ENCODE measurements at regions not wholly inside any gene's neighbourhood (a gene's known extent, or its start where the extent isn't known, plus 50 kb on each side); places are given as distances from the start of the nearest gene placed in this dataset.

GRCh38 chr2:217402144-217402543 lies 542.3 kb upstream of the TNP1 start:
- no peaks in the 10 kb centered on the region for H3K36me3 ChIP-seq (ENCODE audit: control insufficient read depth, insufficient read depth, low read length)
- WGBS (ENCODE audit: insufficient coverage): no CpG with 5 or more reads among the region's 3 CpGs
- H3K27ac ChIP-seq (ENCODE audit: low read length): no peak overlapping the region
- H3K9me3 ChIP-seq (replicated peaks; ENCODE audit: control insufficient read depth, low read depth, low read length): no peaks in the 10 kb centered on the region
- no peak overlapping the region for H3K4me3 ChIP-seq (ENCODE audit: low read length)
- peaks cover 19% of the 10 kb centered on the region for H3K4me1 ChIP-seq (ENCODE audit: control insufficient read depth, insufficient read depth, low read length)
- no peaks in the 10 kb centered on the region for H3K27me3 ChIP-seq (ENCODE audit: control insufficient read depth, insufficient read depth, low read length)
- DNase-seq: no peak

DNA sequence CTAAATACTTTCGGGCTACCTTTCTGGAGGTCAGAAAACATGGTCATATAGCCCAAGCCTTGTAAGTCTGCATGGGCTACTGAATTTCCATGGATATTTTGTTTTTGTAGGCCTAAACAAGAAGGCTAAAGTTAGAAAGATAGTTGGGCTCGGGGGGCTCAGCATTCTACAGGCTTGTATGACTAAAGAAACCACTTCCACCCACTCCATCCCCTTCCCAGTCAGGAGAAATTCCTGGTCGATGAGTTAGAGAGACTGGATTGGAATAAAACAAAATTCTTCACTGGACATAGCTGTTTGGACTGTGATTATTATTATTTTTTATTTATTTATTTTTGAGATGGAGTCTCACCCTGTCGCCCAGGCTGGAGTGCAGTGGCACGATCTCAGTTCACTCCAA lies 539.4 kb upstream of the TNP1 start:
- H3K4me1 ChIP-seq (ENCODE audit: control insufficient read depth, insufficient read depth, low read length): peaks cover 28% of the 10 kb centered on the region
- no peak overlapping the region for H3K27ac ChIP-seq (ENCODE audit: low read length)
- no peaks in the 10 kb centered on the region for H3K27me3 ChIP-seq (ENCODE audit: control insufficient read depth, insufficient read depth, low read length)
- no peaks in the 10 kb centered on the region for H3K9me3 ChIP-seq (replicated peaks; ENCODE audit: control insufficient read depth, low read depth, low read length)
- DNase-seq: no peak
- no CpG with 5 or more reads among the region's 5 CpGs for WGBS (ENCODE audit: insufficient coverage)
- no peaks in the 10 kb centered on the region for H3K36me3 ChIP-seq (ENCODE audit: control insufficient read depth, insufficient read depth, low read length)
- no peak overlapping the region for H3K4me3 ChIP-seq (ENCODE audit: low read length)

DNA sequence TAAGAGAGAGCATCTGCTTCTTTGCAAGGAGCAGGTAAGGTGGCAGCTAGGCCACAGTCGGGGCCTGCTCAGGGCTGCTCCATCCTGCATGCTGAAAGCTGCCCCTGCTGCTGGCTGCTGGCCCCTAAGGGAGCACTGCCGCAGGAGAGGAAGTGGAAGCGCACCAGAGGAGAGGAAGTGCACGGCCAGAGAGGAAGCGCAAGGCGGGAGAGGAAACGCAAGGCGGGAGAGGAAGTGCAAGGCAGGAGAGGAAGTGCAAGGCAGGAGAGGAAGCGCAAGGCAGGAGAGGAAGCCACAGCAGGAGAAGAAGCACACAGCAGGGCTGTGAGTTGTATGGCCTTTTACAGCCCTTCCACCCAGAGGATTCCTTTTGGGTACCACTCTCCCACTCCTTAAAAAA lies 539.0 kb upstream of the TNP1 start:
- Histone ChIP-seq H3K4me3 (ENCODE audit: low read length) (no peak overlapping the region), H3K27ac (ENCODE audit: low read length) (no peak overlapping the region), H3K36me3 (ENCODE audit: control insufficient read depth, insufficient read depth, low read length) (no peaks in the 10 kb centered on the region), H3K27me3 (ENCODE audit: control insufficient read depth, insufficient read depth, low read length) (no peaks in the 10 kb centered on the region), H3K4me1 (ENCODE audit: control insufficient read depth, insufficient read depth, low read length) (peaks cover 28% of the 10 kb centered on the region), H3K9me3 (replicated peaks; ENCODE audit: control insufficient read depth, low read depth, low read length) (no peaks in the 10 kb centered on the region)
- 75% methylated on average over 8 of the region's 9 CpGs for WGBS (ENCODE audit: insufficient coverage)
- no peak for DNase-seq

- Histone ChIP-seq H3K9me3 (replicated peaks; ENCODE audit: control insufficient read depth, low read depth, low read length) (no peaks in the 10 kb centered on the region), H3K4me3 (ENCODE audit: low read length) (no peak overlapping the region), H3K27me3 (ENCODE audit: control insufficient read depth, insufficient read depth, low read length) (no peaks in the 10 kb centered on the region), H3K4me1 (ENCODE audit: control insufficient read depth, insufficient read depth, low read length) (peaks cover 31% of the 10 kb centered on the region), H3K36me3 (ENCODE audit: control insufficient read depth, insufficient read depth, low read length) (no peaks in the 10 kb centered on the region), H3K27ac (ENCODE audit: low read length) (no peak overlapping the region)
- WGBS (ENCODE audit: insufficient coverage): 87% methylated on average over 2 of the region's 7 CpGs
- no peak for DNase-seq
Observed at GRCh38 chr2:217398101-217398500, 538.2 kb upstream of the TNP1 start.

DNA sequence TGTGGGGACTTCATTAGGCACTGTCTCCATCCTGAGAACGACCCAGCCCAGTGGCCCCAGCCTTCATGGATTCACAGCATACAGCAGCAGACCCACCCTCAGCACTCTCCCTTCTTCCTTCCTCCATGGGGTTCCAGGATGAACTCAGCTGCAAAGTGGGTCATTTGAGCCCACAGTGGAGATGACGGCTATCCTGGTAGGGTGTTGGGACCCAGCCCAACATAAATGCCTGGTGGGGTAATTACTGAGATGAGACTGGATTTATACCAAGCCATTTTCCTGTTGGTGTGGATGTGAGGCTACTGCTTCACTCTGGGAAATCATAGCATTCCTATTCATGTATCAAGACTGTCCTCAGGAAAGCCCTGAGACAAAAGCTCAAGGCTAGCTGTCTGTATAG lies 536.7 kb upstream of the TNP1 start:
- Histone ChIP-seq H3K4me1 (ENCODE audit: control insufficient read depth, insufficient read depth, low read length) (peaks cover 26% of the 10 kb centered on the region), H3K36me3 (ENCODE audit: control insufficient read depth, insufficient read depth, low read length) (no peaks in the 10 kb centered on the region), H3K4me3 (ENCODE audit: low read length) (no peak overlapping the region), H3K9me3 (replicated peaks; ENCODE audit: control insufficient read depth, low read depth, low read length) (no peaks in the 10 kb centered on the region), H3K27me3 (ENCODE audit: control insufficient read depth, insufficient read depth, low read length) (no peaks in the 10 kb centered on the region), H3K27ac (ENCODE audit: low read length) (no peak overlapping the region)
- 40% methylated on average over 1 of the region's 2 CpGs for WGBS (ENCODE audit: insufficient coverage)
- DNase-seq: no peak

GRCh38 chr2:217396165-217396564 lies 536.3 kb upstream of the TNP1 start:
- H3K36me3 ChIP-seq (ENCODE audit: control insufficient read depth, insufficient read depth, low read length): no peaks in the 10 kb centered on the region
- H3K4me3 ChIP-seq (ENCODE audit: low read length): no peak overlapping the region
- peaks cover under 1% of the 10 kb centered on the region for H3K9me3 ChIP-seq (replicated peaks; ENCODE audit: control insufficient read depth, low read depth, low read length)
- no peak for DNase-seq
- no peaks in the 10 kb centered on the region for H3K27me3 ChIP-seq (ENCODE audit: control insufficient read depth, insufficient read depth, low read length)
- WGBS (ENCODE audit: insufficient coverage): no CpG with 5 or more reads among the region's 2 CpGs
- H3K27ac ChIP-seq (ENCODE audit: low read length): no peak overlapping the region
- peaks cover 26% of the 10 kb centered on the region for H3K4me1 ChIP-seq (ENCODE audit: control insufficient read depth, insufficient read depth, low read length)

DNA sequence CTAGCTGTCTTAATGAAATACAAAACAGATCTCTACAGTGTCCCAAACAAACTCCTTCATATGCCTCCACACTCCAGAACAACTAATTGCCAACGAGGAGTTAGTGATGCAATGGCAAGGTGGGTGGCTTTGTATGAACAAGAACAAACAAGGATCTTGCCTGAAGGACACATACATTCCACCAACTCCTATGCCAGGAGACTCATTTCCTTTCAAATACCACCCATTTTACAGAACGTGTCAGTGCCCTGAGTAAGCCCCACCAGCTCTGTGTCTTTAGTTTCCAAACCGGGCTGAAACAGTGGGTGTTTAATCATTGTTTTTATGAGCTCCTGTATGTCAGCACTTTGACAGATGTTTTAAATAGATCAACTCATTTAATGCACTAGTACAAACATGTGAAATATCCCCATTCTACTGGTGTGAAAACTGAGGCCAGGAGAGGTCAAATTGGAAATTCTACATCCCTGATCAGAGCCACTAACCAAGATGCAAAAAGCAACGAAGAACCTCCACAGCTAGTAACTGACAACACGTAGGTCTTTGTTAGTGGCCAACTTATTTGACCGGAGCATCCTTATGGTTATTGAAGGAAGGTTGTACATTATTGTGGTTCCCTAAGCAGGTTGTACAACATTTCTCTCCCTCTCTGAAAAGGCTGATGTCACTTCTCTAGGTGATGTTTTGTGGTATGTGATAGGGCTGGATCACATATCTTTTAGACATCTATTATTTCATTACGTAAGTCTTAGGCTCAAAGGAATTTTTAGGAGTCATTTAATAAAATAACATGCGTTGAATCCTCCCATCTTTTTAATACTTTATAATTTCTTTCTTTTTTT lies 534.9 kb upstream of the TNP1 start:
- Histone ChIP-seq H3K27ac (ENCODE audit: low read length) (no peak overlapping the region), H3K36me3 (ENCODE audit: control insufficient read depth, insufficient read depth, low read length) (no peaks in the 10 kb centered on the region), H3K9me3 (replicated peaks; ENCODE audit: control insufficient read depth, low read depth, low read length) (peaks cover 7% of the 10 kb centered on the region), H3K4me1 (ENCODE audit: control insufficient read depth, insufficient read depth, low read length) (peaks cover 26% of the 10 kb centered on the region), H3K27me3 (ENCODE audit: control insufficient read depth, insufficient read depth, low read length) (no peaks in the 10 kb centered on the region), H3K4me3 (ENCODE audit: low read length) (no peak overlapping the region)
- WGBS (ENCODE audit: insufficient coverage): 100% methylated on average over 1 of the region's 8 CpGs
- no peak for DNase-seq

GRCh38 chr2:217393585-217394032 lies 533.7 kb upstream of the TNP1 start:
- peak overlapping the region; percentile 63 for H3K27ac ChIP-seq (ENCODE audit: low read length)
- no peaks in the 10 kb centered on the region for H3K36me3 ChIP-seq (ENCODE audit: control insufficient read depth, insufficient read depth, low read length)
- H3K4me3 ChIP-seq (ENCODE audit: low read length): no peak overlapping the region
- H3K9me3 ChIP-seq (replicated peaks; ENCODE audit: control insufficient read depth, low read depth, low read length): peaks cover 7% of the 10 kb centered on the region
- peaks cover 22% of the 10 kb centered on the region for H3K4me1 ChIP-seq (ENCODE audit: control insufficient read depth, insufficient read depth, low read length)
- WGBS (ENCODE audit: insufficient coverage): 36% methylated on average over 2 of the region's 4 CpGs
- peak; percentile 78 for DNase-seq
- no peaks in the 10 kb centered on the region for H3K27me3 ChIP-seq (ENCODE audit: control insufficient read depth, insufficient read depth, low read length)

- Histone ChIP-seq H3K27me3 (ENCODE audit: control insufficient read depth, insufficient read depth, low read length) (no peaks in the 10 kb centered on the region), H3K9me3 (replicated peaks; ENCODE audit: control insufficient read depth, low read depth, low read length) (peaks cover 7% of the 10 kb centered on the region), H3K27ac (ENCODE audit: low read length) (peak overlapping the region; percentile 63), H3K4me1 (ENCODE audit: control insufficient read depth, insufficient read depth, low read length) (peaks cover 23% of the 10 kb centered on the region), H3K4me3 (ENCODE audit: low read length) (no peak overlapping the region), H3K36me3 (ENCODE audit: control insufficient read depth, insufficient read depth, low read length) (no peaks in the 10 kb centered on the region)
- WGBS (ENCODE audit: insufficient coverage): no CpG with 5 or more reads among the region's 5 CpGs
- no peak for DNase-seq
Observed at GRCh38 chr2:217392930-217393584, 533.2 kb upstream of the TNP1 start.

DNA sequence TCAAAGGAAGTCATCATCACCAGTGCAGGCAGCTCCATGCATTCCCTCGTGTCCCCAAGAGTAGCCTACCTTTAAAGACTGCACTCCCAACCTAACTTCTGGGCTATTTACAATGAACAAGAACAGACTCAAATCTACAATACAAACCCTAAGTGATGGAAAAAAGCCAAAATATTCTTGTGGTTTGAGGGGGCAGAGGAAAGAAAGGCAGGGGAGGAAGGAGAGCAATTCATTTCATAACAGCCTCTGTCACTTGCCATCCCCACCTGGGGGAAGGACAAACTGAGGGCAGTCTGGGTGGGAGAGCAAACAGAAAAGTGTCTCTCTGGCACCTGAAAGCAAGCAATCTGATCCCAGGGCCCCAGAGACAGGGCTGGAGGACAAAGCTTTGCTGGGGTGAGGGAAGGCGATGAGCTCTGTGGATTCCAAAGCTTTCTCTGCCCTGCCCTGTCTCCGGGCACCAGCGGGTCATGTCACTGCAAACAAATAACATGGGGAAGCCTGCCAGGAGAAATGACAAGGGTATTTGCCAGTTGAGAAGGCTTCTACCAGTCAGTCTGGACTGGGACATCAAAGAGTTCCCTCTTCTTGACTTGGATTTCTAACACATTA lies 528.0 kb upstream of the TNP1 start:
- H3K27ac ChIP-seq (ENCODE audit: low read length): peak overlapping the region; percentile 26
- peak; percentile 70 for DNase-seq

More for the DNA sequence above, 528.0 kb upstream of the TNP1 start:
- Histone ChIP-seq H3K4me1 (ENCODE audit: control insufficient read depth, insufficient read depth, low read length) (peaks cover 5% of the 10 kb centered on the region), H3K4me3 (ENCODE audit: low read length) (no peak overlapping the region), H3K36me3 (ENCODE audit: control insufficient read depth, insufficient read depth, low read length) (no peaks in the 10 kb centered on the region), H3K27me3 (ENCODE audit: control insufficient read depth, insufficient read depth, low read length) (no peaks in the 10 kb centered on the region), H3K9me3 (replicated peaks; ENCODE audit: control insufficient read depth, low read depth, low read length) (peaks cover 7% of the 10 kb centered on the region)
- WGBS (ENCODE audit: insufficient coverage): 81% methylated on average over 3 of the region's 4 CpGs

All from muscle of leg (tissue), 3 donors.